Activated CD8-positive, alpha-beta memory T cell treated with anti-CD3 and anti-CD28 coated beads, Interleukin-2, amount 10 ng/mL, durations not matched to agents 7 days and 5 days (primary cell): ENCODE measurements at regions not wholly inside any gene's neighbourhood (a gene's known extent, or its start where the extent isn't known, plus 50 kb on each side); places are given as distances from the start of the nearest gene placed in this dataset.

Experiments
- ATAC-seq: fragments of 150-1000 bp; cut with Tn5 transposase; one replicate; pipeline ENCODE4 v1.10.0; 2021; ENCODE audit warnings: moderate library complexity
- CTCF ChIA-PET: fragments of 350-600 bp; sonication (Branson Sonifier 250); formaldehyde crosslinking; loops from one replicate; lab custom pipeline; 2021; ENCODE audit warnings: antibody characterized with exemption; lab: Charles Lee
- DNase-seq: peaks from one replicate; pipeline ENCODE4 v3.0.0-alpha.2; 2020
- H3K27ac Mint-ChIP-seq: one replicate; pipeline ENCODE4 v1.8.0; 2021; ENCODE audit warnings: mild to moderate bottlenecking, mixed read lengths
- H3K27me3 Mint-ChIP-seq: one replicate; pipeline ENCODE4 v1.8.0; 2021; ENCODE audit warnings: mixed read lengths
- H3K36me3 Mint-ChIP-seq: one replicate; pipeline ENCODE4 v1.8.0; 2021; ENCODE audit warnings: mild to moderate bottlenecking, mixed read lengths
- H3K4me1 Mint-ChIP-seq: one replicate; pipeline ENCODE4 v1.8.0; 2021; ENCODE audit warnings: mixed read lengths
- H3K4me3 Mint-ChIP-seq: one replicate; pipeline ENCODE4 v1.8.0; 2021; ENCODE audit warnings: mild to moderate bottlenecking, moderate library complexity, mixed read lengths
- H3K9me3 Mint-ChIP-seq: one replicate; pipeline ENCODE4 v1.8.0; 2022; ENCODE audit warnings: low read depth, mixed read lengths

DNA sequence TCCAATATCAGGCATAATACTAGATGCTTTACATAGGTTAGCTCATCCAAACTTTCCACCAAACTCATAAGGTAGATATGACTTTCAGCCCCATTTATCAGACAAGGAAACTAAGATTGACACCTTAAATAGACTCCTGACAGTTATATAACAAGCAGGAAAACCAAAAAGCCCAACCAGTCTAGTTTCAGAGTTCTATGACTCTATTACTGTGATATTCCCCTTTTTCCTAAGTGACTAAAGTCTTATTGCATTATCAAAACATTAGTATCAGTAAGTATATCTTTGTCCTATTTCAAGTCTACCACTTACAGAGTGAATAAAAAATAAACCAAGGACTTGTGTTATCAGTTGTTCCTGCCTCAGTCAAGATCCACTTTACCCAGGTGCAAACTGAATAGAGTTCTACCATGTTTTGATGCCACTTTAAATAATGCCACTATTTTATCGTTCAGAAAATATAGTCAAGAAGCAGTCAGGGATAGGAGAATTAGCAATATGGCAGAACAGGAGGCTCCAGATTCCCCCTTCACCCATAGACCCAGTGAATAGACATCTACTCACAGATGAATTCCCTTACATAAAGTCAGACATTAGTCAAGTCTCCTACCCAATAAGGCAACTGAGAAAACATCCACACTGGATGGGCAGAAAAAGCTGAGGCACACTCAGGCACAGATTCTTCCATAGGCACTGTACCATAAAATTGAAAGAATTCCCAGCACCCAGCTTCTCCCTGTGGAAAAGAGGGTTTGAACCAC, 74.1 kb downstream of the CRPPA start:
- DNase-seq (no peak), ATAC-seq (no peak)
- Mint-ChIP-seq H3K27ac (no peak overlapping the region), H3K9me3 (peaks cover 12% of the 10 kb centered on the region), H3K27me3 (no peaks in the 10 kb centered on the region), H3K4me1 (peaks cover 13% of the 10 kb centered on the region), H3K36me3 (peaks cover 4% of the 10 kb centered on the region), H3K4me3 (no peak overlapping the region)
- CTCF ChIA-PET: no interaction called here

- Mint-ChIP-seq H3K9me3 (peaks cover 12% of the 10 kb centered on the region), H3K4me1 (peaks cover 13% of the 10 kb centered on the region), H3K27ac (peak overlapping the region; percentile 56), H3K4me3 (no peak overlapping the region), H3K36me3 (peaks cover 4% of the 10 kb centered on the region), H3K27me3 (no peaks in the 10 kb centered on the region)
- CTCF ChIA-PET: no interaction called here
- ATAC-seq (peak; percentile 47), DNase-seq (no peak)
These were observed 75.1 kb downstream of the CRPPA start for GRCh38 chr7:16345979-16346958.

- Mint-ChIP-seq H3K9me3 (peaks cover 14% of the 10 kb centered on the region), H3K4me3 (no peak overlapping the region), H3K36me3 (peaks cover 4% of the 10 kb centered on the region), H3K27ac (no peak overlapping the region), H3K27me3 (no peaks in the 10 kb centered on the region), H3K4me1 (peaks cover 13% of the 10 kb centered on the region)
- CTCF ChIA-PET: no interaction called here
- DNase-seq (no peak), ATAC-seq (no peak)
These were observed 76.4 kb downstream of the CRPPA start for GRCh38 chr7:16344927-16345326.

DNA sequence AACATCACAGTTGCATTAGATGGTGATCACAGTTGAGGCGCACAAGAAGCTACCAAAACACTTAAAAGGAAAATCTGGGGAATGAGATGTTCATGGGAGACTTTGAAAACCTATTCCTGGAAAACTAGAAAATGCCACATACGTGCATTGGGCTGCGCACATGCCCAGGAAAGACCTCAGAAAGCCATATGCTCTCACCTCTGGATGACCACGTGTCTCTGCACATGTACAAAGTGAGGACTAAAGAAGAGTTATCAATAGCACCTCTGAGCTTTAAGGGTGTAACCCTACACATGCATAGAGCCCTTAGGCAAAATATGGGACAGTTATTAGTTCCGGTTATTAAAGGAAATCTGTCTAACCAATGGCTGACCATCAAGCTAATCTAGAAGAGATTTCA, 77.7 kb downstream of the CRPPA start:
- no peak overlapping the region for H3K4me3 Mint-ChIP-seq
- peaks cover 13% of the 10 kb centered on the region for H3K4me1 Mint-ChIP-seq
- no peak overlapping the region for H3K27ac Mint-ChIP-seq
- CTCF ChIA-PET: no interaction called here
- peaks cover 11% of the 10 kb centered on the region for H3K9me3 Mint-ChIP-seq
- ATAC-seq (no peak), DNase-seq (no peak)
- peaks cover 4% of the 10 kb centered on the region for H3K36me3 Mint-ChIP-seq
- no peaks in the 10 kb centered on the region for H3K27me3 Mint-ChIP-seq

DNA sequence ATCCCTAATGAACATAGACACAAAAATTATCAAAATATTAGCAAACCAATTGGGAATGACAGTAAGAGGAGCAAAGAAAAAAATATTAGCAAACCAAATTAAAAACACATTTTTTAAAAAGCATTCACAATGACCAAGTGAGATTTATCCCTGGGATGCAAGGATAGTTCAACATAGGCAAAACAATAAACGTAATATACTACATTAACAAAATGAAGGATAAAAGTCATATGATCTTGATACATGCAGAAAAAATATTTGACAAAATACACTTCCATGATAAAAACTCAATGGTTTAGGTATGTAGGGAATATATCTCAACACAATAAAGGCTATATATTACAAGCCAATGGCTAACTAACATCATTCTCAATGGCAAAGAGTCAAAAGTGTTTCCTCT, 83.3 kb downstream of the CRPPA start:
- DNase-seq (no peak), ATAC-seq (no peak)
- H3K4me1 Mint-ChIP-seq: no peaks in the 10 kb centered on the region
- H3K27ac Mint-ChIP-seq: no peak overlapping the region
- no peaks in the 10 kb centered on the region for H3K36me3 Mint-ChIP-seq
- peaks cover 7% of the 10 kb centered on the region for H3K9me3 Mint-ChIP-seq
- no peaks in the 10 kb centered on the region for H3K27me3 Mint-ChIP-seq
- CTCF ChIA-PET: no interaction called here
- no peak overlapping the region for H3K4me3 Mint-ChIP-seq

DNA sequence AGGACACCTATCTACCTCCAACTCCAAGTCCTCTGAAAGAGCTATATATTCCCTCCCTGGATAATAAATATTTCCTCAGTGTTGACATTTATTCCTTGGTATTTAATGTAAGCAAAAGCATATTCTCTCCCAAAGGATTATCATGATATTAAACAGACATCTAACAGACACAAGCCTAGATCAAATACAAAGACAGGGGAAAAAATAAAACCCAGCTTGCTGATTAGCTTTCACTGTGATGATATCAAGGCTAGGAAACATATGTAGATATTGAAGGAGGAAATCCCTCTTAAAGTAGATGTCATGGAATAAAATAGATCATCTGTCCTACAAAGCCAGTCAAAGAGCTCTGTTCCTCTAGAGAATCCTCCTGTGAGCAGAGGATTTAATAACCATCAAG, 95.2 kb downstream of the CRPPA start:
- Mint-ChIP-seq H3K4me1 (no peaks in the 10 kb centered on the region), H3K27me3 (no peaks in the 10 kb centered on the region), H3K27ac (no peak overlapping the region), H3K4me3 (no peak overlapping the region), H3K9me3 (no peaks in the 10 kb centered on the region), H3K36me3 (no peaks in the 10 kb centered on the region)
- CTCF ChIA-PET: no interaction called here
- ATAC-seq (no peak), DNase-seq (no peak)

DNA sequence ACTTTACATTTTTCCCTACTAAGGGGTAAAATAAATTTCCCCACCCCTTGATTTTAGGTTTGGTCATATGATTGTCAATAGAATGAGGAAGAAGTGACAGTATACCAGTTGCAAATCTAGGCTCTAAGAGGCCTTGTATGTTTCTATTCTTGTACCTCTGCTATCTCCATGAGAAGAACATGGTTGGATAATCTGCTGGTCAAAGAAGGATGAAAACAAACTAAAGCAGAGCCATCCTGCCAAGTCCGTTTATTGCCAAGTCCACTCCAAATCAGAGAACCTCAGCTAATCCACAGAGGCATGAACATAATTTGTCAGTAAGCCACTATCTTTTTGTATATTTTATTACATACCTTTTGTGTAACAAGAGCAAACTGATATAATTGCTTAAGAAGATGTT, 98.0 kb downstream of the CRPPA start:
- CTCF ChIA-PET: no interaction called here
- H3K9me3 Mint-ChIP-seq: peaks cover 2% of the 10 kb centered on the region
- H3K27ac Mint-ChIP-seq: no peak overlapping the region
- H3K4me1 Mint-ChIP-seq: no peaks in the 10 kb centered on the region
- H3K27me3 Mint-ChIP-seq: no peaks in the 10 kb centered on the region
- DNase-seq (no peak), ATAC-seq (no peak)
- H3K4me3 Mint-ChIP-seq: no peak overlapping the region
- no peaks in the 10 kb centered on the region for H3K36me3 Mint-ChIP-seq

DNA sequence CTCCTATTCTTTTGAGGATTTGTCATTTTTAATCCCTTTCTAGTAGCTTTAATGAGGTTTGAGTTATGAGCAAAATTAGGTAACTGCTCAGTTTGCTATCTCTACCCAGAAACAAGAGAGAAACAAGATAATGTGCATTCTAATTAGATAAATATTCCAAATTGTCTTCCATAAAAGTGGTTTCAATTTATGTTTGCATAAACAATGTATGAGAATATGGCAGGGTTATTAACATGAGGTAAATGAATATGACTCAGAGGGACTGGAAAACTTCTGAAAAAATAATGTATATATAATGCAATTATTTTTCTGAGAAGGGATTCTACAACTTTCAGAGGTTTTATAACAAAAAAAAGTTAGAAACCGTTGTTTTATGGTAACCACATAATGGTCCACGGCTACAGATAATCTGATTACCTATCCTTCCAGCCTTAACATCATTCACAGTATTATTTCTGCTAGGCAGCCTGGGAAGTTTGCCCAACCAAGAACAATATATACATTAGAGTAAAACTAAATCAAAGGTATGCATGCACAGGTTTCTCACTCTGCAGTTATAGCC, 101.2 kb downstream of the CRPPA start:
- no peak overlapping the region for H3K4me3 Mint-ChIP-seq
- no peaks in the 10 kb centered on the region for H3K4me1 Mint-ChIP-seq
- DNase-seq (no peak), ATAC-seq (no peak)
- no peaks in the 10 kb centered on the region for H3K36me3 Mint-ChIP-seq
- H3K27ac Mint-ChIP-seq: no peak overlapping the region
- CTCF ChIA-PET: no interaction called here
- H3K27me3 Mint-ChIP-seq: no peaks in the 10 kb centered on the region
- H3K9me3 Mint-ChIP-seq: peaks cover 2% of the 10 kb centered on the region

DNA sequence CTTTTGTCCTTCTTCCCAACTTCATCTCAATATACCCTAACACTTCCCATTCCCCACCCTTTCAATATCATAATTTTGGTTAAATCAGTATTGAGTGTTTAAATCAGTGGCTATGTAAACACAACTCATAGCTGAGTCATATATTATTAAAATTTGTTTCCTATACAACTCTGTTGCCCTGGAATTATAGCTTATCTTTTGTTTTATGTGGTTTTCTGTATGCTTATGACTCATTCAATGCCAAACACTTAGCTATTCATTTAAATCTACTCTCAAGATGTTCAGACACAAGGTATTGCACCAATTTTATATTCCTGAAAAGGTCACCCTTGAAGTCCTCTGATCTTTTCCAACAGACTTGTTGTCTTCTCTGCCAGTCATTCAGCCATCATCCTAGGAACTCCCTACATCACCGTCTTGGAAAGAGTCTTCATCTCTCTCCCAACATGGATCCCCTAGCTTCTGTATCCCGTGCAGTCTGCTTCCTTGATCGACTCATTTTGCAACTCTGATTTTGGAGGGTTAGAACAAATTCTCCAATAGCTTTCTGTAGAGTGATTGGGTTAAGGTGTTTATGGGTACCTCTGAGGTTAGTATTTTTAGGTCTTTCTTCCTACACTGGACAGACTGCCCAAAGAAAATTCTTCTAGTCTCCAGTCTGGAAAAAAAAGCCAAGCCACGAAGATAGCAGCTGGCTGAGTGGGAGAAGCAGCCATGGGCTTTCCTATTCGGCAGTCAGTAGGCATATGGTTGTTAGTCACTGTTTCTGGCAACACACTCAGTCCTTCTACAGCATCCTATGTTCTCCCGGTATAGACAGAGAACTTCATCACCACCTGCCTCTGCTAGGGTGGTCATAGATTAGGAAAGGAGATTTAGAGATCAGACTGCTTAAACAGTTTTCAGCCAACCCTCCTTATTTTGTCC, 102.1 kb downstream of the CRPPA start:
- Mint-ChIP-seq H3K27me3 (no peaks in the 10 kb centered on the region), H3K27ac (no peak overlapping the region), H3K4me1 (no peaks in the 10 kb centered on the region), H3K4me3 (no peak overlapping the region), H3K9me3 (peaks cover 2% of the 10 kb centered on the region), H3K36me3 (no peaks in the 10 kb centered on the region)
- DNase-seq (no peak), ATAC-seq (no peak)
- CTCF ChIA-PET: interaction anchor here (0.6 kb wide), 1 partner anchor 231 kb away, joined by 3 read pairs; no protein-coding TSS in a partner anchor

DNA sequence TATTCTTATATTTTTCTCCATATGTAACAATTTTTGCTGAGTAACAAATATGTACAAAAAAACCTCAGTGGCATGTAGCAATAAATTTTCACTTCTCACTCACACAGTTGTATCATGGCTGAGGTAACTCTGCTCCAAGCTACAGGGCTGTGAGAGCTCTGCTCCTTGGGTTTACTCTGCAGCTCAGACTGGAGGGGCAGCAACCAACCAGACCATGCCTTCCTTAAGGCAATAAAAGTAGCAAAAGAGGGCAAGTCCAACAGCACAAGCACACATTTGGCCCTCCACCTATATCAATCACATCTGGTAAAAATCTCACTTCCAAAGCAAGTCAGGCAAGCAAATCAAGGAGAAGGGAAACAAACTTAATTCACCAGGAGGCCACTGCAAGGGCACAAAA, 102.9 kb downstream of the CRPPA start:
- Mint-ChIP-seq H3K4me1 (no peaks in the 10 kb centered on the region), H3K4me3 (no peak overlapping the region), H3K36me3 (no peaks in the 10 kb centered on the region), H3K27ac (no peak overlapping the region), H3K27me3 (no peaks in the 10 kb centered on the region), H3K9me3 (peaks cover 2% of the 10 kb centered on the region)
- ATAC-seq: no peak
- CTCF ChIA-PET: no interaction called here
- no peak for DNase-seq

DNA sequence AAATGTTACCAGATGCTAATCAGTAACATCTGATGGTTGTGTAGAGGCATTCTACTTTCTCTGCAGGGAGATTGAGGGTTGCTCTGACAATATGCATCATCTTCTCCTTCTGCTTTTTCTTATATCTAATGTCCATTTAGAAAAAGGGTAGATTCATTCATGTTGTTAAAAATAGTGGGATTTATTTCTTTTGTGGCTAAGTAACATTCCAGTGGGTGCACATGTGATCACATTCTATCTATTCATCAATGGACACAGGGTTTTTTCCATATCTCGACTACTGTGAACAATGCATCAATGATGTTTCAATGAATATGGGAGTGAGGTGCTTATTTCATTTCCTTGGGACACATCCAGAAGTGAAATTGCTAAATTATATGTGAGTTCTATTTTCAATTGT, 103.9 kb downstream of the CRPPA start:
- CTCF ChIA-PET: no interaction called here
- Mint-ChIP-seq H3K27me3 (no peaks in the 10 kb centered on the region), H3K36me3 (no peaks in the 10 kb centered on the region), H3K27ac (no peak overlapping the region), H3K9me3 (peaks cover 2% of the 10 kb centered on the region), H3K4me3 (no peak overlapping the region), H3K4me1 (no peaks in the 10 kb centered on the region)
- ATAC-seq (no peak), DNase-seq (no peak)

DNA sequence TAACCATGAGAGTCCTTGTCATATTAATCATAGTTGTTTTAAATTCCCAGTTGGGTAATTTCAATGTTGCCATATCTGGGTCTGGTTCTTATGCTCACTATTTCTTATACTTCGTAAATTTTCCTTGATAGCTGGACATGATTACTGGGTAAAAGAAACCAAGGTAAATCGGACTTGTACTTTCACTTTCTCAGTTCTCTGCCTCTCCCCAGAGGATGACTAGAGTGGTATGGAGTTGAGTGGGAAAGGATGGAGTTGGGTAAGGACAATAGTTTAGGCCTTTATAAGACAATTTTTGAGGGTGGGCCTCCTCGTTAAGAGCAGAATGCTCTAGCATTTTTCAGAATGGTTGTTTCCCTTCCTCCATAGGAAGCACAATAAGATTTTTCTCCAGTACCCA, 106.1 kb downstream of the CRPPA start:
- no peaks in the 10 kb centered on the region for H3K4me1 Mint-ChIP-seq
- no peaks in the 10 kb centered on the region for H3K36me3 Mint-ChIP-seq
- CTCF ChIA-PET: no interaction called here
- no peak for ATAC-seq
- H3K27me3 Mint-ChIP-seq: no peaks in the 10 kb centered on the region
- no peak overlapping the region for H3K27ac Mint-ChIP-seq
- no peak overlapping the region for H3K4me3 Mint-ChIP-seq
- peaks cover 2% of the 10 kb centered on the region for H3K9me3 Mint-ChIP-seq
- DNase-seq: no peak

DNA sequence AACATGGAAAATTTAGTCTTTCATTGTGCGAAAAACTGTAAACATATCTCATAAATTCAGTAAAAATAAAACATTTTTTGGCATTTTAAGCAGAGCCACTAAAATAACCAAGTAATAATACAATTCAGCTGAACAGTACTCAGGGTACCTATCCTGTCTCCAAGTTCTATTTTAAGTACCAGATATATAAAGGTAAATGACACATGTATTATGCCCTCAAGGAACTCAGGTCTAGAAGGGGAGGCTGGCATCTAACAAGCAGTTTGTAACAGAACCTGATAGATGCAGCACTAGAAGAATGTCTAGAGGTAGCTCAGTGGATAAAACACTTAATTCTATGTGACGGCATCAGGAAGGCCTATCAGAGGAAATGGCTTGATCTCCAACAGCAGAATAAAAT, 112.2 kb downstream of the CRPPA start:
- Mint-ChIP-seq H3K4me1 (no peaks in the 10 kb centered on the region), H3K36me3 (no peaks in the 10 kb centered on the region), H3K27me3 (no peaks in the 10 kb centered on the region), H3K9me3 (no peaks in the 10 kb centered on the region), H3K4me3 (no peak overlapping the region), H3K27ac (no peak overlapping the region)
- ATAC-seq (no peak), DNase-seq (no peak)
- CTCF ChIA-PET: interaction anchor here (1.0 kb wide), 1 partner anchor 9 kb away, joined by 3 read pairs; no protein-coding TSS in a partner anchor
